Activated CD4-positive, alpha-beta memory T cell treated with anti-CD3 and anti-CD28 coated beads, Interleukin-2, amount 10 ng/mL, durations not matched to agents 7 days and 5 days (primary cell): ENCODE measurements at regions not wholly inside any gene's neighbourhood (a gene's known extent, or its start where the extent isn't known, plus 50 kb on each side); places are given as distances from the start of the nearest gene placed in this dataset.
"Not testable (repeated sequence)": the region's sequence is repeated elsewhere in the genome, so short reads cannot be mapped to it uniquely, and the experiment has no call there.

Experiments
- CTCF ChIA-PET: fragments of 350-600 bp; sonication (Branson Sonifier 250); formaldehyde crosslinking; loops from one replicate; lab custom pipeline; 2021; ENCODE audit warnings: antibody characterized with exemption, inconsistent platforms; lab: Charles Lee
- POLR2A ChIA-PET: fragments of 350-600 bp; sonication (Branson Sonifier 250); formaldehyde crosslinking; loops from one replicate; lab custom pipeline; 2021; ENCODE audit warnings: antibody characterized with exemption; lab: Charles Lee
- DNase-seq: peaks from one replicate; pipeline ENCODE4 v3.0.0-alpha.2; 2020
- H3K27ac Mint-ChIP-seq: one replicate; pipeline ENCODE4 v1.8.0; 2021; ENCODE audit warnings: mild to moderate bottlenecking, mixed read lengths
- H3K27me3 Mint-ChIP-seq: one replicate; pipeline ENCODE4 v1.8.0; 2021; ENCODE audit warnings: mixed read lengths
- H3K36me3 Mint-ChIP-seq: one replicate; pipeline ENCODE4 v1.8.0; 2021; ENCODE audit warnings: low read depth, mixed read lengths
- H3K4me1 Mint-ChIP-seq: one replicate; pipeline ENCODE4 v1.8.0; 2021; ENCODE audit warnings: mixed read lengths
- H3K4me3 Mint-ChIP-seq: one replicate; pipeline ENCODE4 v1.8.0; 2021; ENCODE audit warnings: mild to moderate bottlenecking, mixed read lengths
- H3K9me3 Mint-ChIP-seq: one replicate; pipeline ENCODE4 v1.8.0; 2021; ENCODE audit warnings: mixed read lengths

- H3K27ac Mint-ChIP-seq, result no peak overlapping the region
- ChIA-PET CTCF (no interaction called here), POLR2A (no interaction called here)
- no peaks in the 10 kb centered on the region for H3K9me3 Mint-ChIP-seq
- no peaks in the 10 kb centered on the region for H3K27me3 Mint-ChIP-seq
- no peaks in the 10 kb centered on the region for H3K36me3 Mint-ChIP-seq
- no peak for DNase-seq
- no peak overlapping the region for H3K4me3 Mint-ChIP-seq
- no peaks in the 10 kb centered on the region for H3K4me1 Mint-ChIP-seq
Measured at GRCh38 chr6:139961190-139961589, 586.7 kb upstream of the CITED2 start.

GRCh38 chr6:139960671-139961070 lies 586.2 kb upstream of the CITED2 start:
- H3K27me3 Mint-ChIP-seq, result no peaks in the 10 kb centered on the region
- no peaks in the 10 kb centered on the region for H3K36me3 Mint-ChIP-seq
- ChIA-PET CTCF (no interaction called here), POLR2A (no interaction called here)
- H3K27ac Mint-ChIP-seq, result no peak overlapping the region
- H3K4me3 Mint-ChIP-seq, result no peak overlapping the region
- no peak for DNase-seq
- no peaks in the 10 kb centered on the region for H3K4me1 Mint-ChIP-seq
- no peaks in the 10 kb centered on the region for H3K9me3 Mint-ChIP-seq

GRCh38 chr6:139955366-139956155 lies 581.1 kb upstream of the CITED2 start:
- H3K27me3 Mint-ChIP-seq, result no peaks in the 10 kb centered on the region
- ChIA-PET POLR2A (no interaction called here), CTCF (no interaction called here)
- no peaks in the 10 kb centered on the region for H3K9me3 Mint-ChIP-seq
- H3K36me3 Mint-ChIP-seq, result no peaks in the 10 kb centered on the region
- DNase-seq, result no peak
- no peaks in the 10 kb centered on the region for H3K4me1 Mint-ChIP-seq
- H3K27ac Mint-ChIP-seq, result no peak overlapping the region
- no peak overlapping the region for H3K4me3 Mint-ChIP-seq

GRCh38 chr6:139954463-139955071 lies 580.1 kb upstream of the CITED2 start:
- POLR2A ChIA-PET, result no interaction called here
- no peaks in the 10 kb centered on the region for H3K27me3 Mint-ChIP-seq
- CTCF ChIA-PET, result no interaction called here

GRCh38 chr6:139953780-139954179 lies 579.3 kb upstream of the CITED2 start:
- DNase-seq, H3K36me3 Mint-ChIP-seq, H3K27me3 Mint-ChIP-seq, H3K4me1 Mint-ChIP-seq, CTCF ChIA-PET, H3K9me3 Mint-ChIP-seq, H3K27ac Mint-ChIP-seq, H3K4me3 Mint-ChIP-seq, POLR2A ChIA-PET: not testable (repeated sequence)

More at GRCh38 chr6:139954463-139955071, 580.1 kb upstream of the CITED2 start:
- no peaks in the 10 kb centered on the region for H3K36me3 Mint-ChIP-seq
- no peak overlapping the region for H3K4me3 Mint-ChIP-seq
- DNase-seq, result no peak
- no peaks in the 10 kb centered on the region for H3K9me3 Mint-ChIP-seq
- no peaks in the 10 kb centered on the region for H3K4me1 Mint-ChIP-seq
- no peak overlapping the region for H3K27ac Mint-ChIP-seq

- no peaks in the 10 kb centered on the region for H3K36me3 Mint-ChIP-seq
- CTCF ChIA-PET, result no interaction called here
- no peak overlapping the region for H3K27ac Mint-ChIP-seq
- DNase-seq, result no peak
- no peaks in the 10 kb centered on the region for H3K27me3 Mint-ChIP-seq
- H3K4me3 Mint-ChIP-seq, result no peak overlapping the region
- POLR2A ChIA-PET, result no interaction called here
- H3K9me3 Mint-ChIP-seq, result no peaks in the 10 kb centered on the region
- H3K4me1 Mint-ChIP-seq, result no peaks in the 10 kb centered on the region
Measured at GRCh38 chr6:139951172-139951571, 576.7 kb upstream of the CITED2 start.

GRCh38 chr6:139944976-139945375 lies 570.5 kb upstream of the CITED2 start:
- POLR2A ChIA-PET, result no interaction called here
- no peaks in the 10 kb centered on the region for H3K27me3 Mint-ChIP-seq
- CTCF ChIA-PET, result no interaction called here
- no peak overlapping the region for H3K27ac Mint-ChIP-seq
- no peaks in the 10 kb centered on the region for H3K9me3 Mint-ChIP-seq
- no peak for DNase-seq
- no peaks in the 10 kb centered on the region for H3K36me3 Mint-ChIP-seq
- H3K4me3 Mint-ChIP-seq, result no peak overlapping the region
- H3K4me1 Mint-ChIP-seq, result peaks cover 3% of the 10 kb centered on the region

GRCh38 chr6:139944131-139944530 lies 569.7 kb upstream of the CITED2 start:
- H3K4me1 Mint-ChIP-seq, result peaks cover 3% of the 10 kb centered on the region
- ChIA-PET POLR2A (no interaction called here), CTCF (no interaction called here)
- no peak for DNase-seq
- H3K9me3 Mint-ChIP-seq, result no peaks in the 10 kb centered on the region
- no peak overlapping the region for H3K4me3 Mint-ChIP-seq
- H3K27me3 Mint-ChIP-seq, result no peaks in the 10 kb centered on the region
- H3K36me3 Mint-ChIP-seq, result no peaks in the 10 kb centered on the region
- H3K27ac Mint-ChIP-seq, result no peak overlapping the region

GRCh38 chr6:139943391-139943790 lies 568.9 kb upstream of the CITED2 start:
- no peaks in the 10 kb centered on the region for H3K9me3 Mint-ChIP-seq
- no peaks in the 10 kb centered on the region for H3K27me3 Mint-ChIP-seq
- H3K36me3 Mint-ChIP-seq, result no peaks in the 10 kb centered on the region
- no peak overlapping the region for H3K4me3 Mint-ChIP-seq
- peaks cover 3% of the 10 kb centered on the region for H3K4me1 Mint-ChIP-seq
- no peak for DNase-seq
- ChIA-PET CTCF (no interaction called here), POLR2A (no interaction called here)
- H3K27ac Mint-ChIP-seq, result no peak overlapping the region

GRCh38 chr6:139942331-139942730 lies 567.9 kb upstream of the CITED2 start:
- peaks cover 3% of the 10 kb centered on the region for H3K4me1 Mint-ChIP-seq
- no peaks in the 10 kb centered on the region for H3K9me3 Mint-ChIP-seq
- ChIA-PET CTCF (no interaction called here), POLR2A (no interaction called here)
- no peak overlapping the region for H3K4me3 Mint-ChIP-seq
- DNase-seq, result no peak
- no peak overlapping the region for H3K27ac Mint-ChIP-seq
- no peaks in the 10 kb centered on the region for H3K36me3 Mint-ChIP-seq
- H3K27me3 Mint-ChIP-seq, result no peaks in the 10 kb centered on the region

GRCh38 chr6:139941826-139942225 lies 567.4 kb upstream of the CITED2 start:
- ChIA-PET CTCF (interaction anchor here (0.8 kb wide), 1 partner anchor 682 kb away, joined by 3 read pairs; no protein-coding TSS in a partner anchor), POLR2A (no interaction called here)
- H3K9me3 Mint-ChIP-seq, result no peaks in the 10 kb centered on the region
- H3K27ac Mint-ChIP-seq, result no peak overlapping the region
- no peak overlapping the region for H3K4me3 Mint-ChIP-seq
- H3K4me1 Mint-ChIP-seq, result peaks cover 3% of the 10 kb centered on the region
- H3K36me3 Mint-ChIP-seq, result no peaks in the 10 kb centered on the region
- no peaks in the 10 kb centered on the region for H3K27me3 Mint-ChIP-seq
- no peak for DNase-seq

- POLR2A ChIA-PET, result no interaction called here
- Mint-ChIP-seq H3K9me3 (no peaks in the 10 kb centered on the region), H3K4me3 (no peak overlapping the region), H3K4me1 (peaks cover 3% of the 10 kb centered on the region), H3K36me3 (no peaks in the 10 kb centered on the region), H3K27me3 (no peaks in the 10 kb centered on the region), H3K27ac (no peak overlapping the region)
- CTCF ChIA-PET, result interaction anchor here (0.8 kb wide), 1 partner anchor 683 kb away, joined by 3 read pairs; no protein-coding TSS in a partner anchor
- no peak for DNase-seq
Measured at GRCh38 chr6:139940741-139941729, 566.6 kb upstream of the CITED2 start.
